PC-3 (cell line): ENCODE measurements at regions not wholly inside any gene's neighbourhood (a gene's known extent, or its start where the extent isn't known, plus 50 kb on each side); places are given as distances from the start of the nearest gene placed in this dataset.

Experiments used
- CTCF ChIP-seq: fragments of 300-600 bp; sonication (generic); conservative IDR thresholded peaks from 2 replicates; pipeline ENCODE4 v1.5.1; 2017; ENCODE audit warnings: antibody characterized with exemption, low read depth, mild to moderate bottlenecking, low read length
- EZH2 ChIP-seq: fragments of 300-600 bp; sonication (generic); IDR thresholded peaks from one replicate; pipeline ENCODE4 v1.6.1; 2017; ENCODE audit warnings: antibody characterized with exemption, mild to moderate bottlenecking, low read length; ENCODE audit not compliant: unreplicated experiment
- EZH2phosphoT487 ChIP-seq: fragments of 300-600 bp; sonication (generic); IDR thresholded peaks from 2 replicates; pipeline ENCODE4 v1.6.1; 2018; ENCODE audit warnings: mild to moderate bottlenecking, antibody characterized with exemption, low read length, borderline replicate concordance

GRCh38 chr4:22003878-22004277, 55.3 kb upstream of the KCNIP4 start:
- no peak for TF ChIP-seq CTCF
- no peak for TF ChIP-seq EZH2
- TF ChIP-seq EZH2phosphoT487, result no peak
